ENCODE measurements at regions not wholly inside any gene's neighbourhood (a gene's known extent, or its start where the extent isn't known, plus 50 kb on each side); places are given as distances from the start of the nearest gene placed in this dataset.

DNA sequence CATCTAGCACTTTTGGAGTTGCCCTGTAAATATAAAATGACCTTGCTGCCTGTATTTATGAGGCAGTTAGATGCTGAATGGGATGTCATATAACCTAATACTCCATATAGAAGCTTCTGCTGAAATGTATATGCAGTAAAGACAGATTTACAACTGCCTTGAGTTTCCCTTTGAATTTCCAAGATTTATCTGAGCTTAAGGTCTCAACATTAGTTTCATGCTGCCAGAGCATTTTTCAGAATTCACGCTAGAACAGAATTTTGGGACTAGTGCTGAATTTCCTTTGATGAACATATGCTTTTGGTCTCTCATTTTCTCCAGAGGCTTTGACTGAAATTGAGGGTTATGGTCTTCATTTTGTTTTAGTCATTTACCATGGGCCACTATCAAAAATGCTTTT, 254.7 kb upstream of the FANCL start:
- no peak overlapping the region for H3K4me3 ChIP-seq (ENCODE audit: control insufficient read depth, low read depth, low read length)

GRCh38 chr2:58494071-58494501, 253.0 kb upstream of the FANCL start:
- H3K4me3 ChIP-seq (ENCODE audit: control insufficient read depth, low read depth, low read length): no peak overlapping the region
- TF ChIP-seq CTCF (conservative IDR thresholded peaks at IDR 0.05; ENCODE audit: control insufficient read depth, insufficient read depth, low read depth, low read length): no peak
- no peak for DNase-seq (ENCODE audit: low read depth)

More for the DNA sequence above, 254.7 kb upstream of the FANCL start:
- no peak for DNase-seq (ENCODE audit: low read depth)
- TF ChIP-seq CTCF (conservative IDR thresholded peaks at IDR 0.05; ENCODE audit: control insufficient read depth, insufficient read depth, low read depth, low read length): no peak

DNA sequence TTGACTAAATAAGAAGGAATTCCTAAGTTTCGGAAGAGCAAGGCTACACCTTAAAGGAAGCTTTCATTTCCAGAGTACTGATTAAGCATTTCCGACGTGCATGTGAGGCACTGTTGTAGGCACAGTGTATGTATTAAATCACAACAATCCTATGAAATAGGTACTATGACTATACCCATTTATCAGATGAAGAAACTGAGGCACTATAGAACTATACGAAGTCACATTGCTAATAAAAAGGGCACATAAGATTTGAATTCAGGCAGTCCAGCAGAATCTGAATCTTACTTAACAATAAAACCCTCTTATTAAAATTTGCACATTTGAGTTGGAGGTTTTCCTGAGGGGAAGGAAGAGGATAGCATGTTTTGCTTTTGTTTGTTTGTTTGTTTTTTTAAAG, 243.5 kb upstream of the FANCL start:
- TF ChIP-seq CTCF (conservative IDR thresholded peaks at IDR 0.05; ENCODE audit: control insufficient read depth, insufficient read depth, low read depth, low read length): no peak
- DNase-seq (ENCODE audit: low read depth): no peak
- H3K4me3 ChIP-seq (ENCODE audit: control insufficient read depth, low read depth, low read length): no peak overlapping the region

DNA sequence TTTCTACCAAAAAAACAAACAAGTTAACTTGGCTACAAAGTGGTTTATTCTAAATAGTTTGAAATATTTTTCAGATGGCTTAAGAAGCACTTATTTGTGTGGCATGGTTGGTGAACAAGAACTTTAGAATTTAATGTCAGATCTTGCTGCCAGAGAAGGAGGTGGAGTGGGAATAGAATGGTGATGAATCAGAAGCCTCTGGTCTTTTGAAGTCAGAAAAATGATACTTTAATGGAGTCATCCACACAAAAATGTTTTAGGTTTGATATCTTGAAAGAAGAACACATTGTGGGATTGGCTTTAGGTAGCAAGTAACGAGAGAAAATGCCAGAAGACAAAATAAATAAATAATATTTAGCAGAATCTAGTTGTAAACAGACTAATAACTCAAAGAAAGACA, 243.1 kb upstream of the FANCL start:
- peak; percentile 22 for DNase-seq (ENCODE audit: low read depth)
- H3K4me3 ChIP-seq (ENCODE audit: control insufficient read depth, low read depth, low read length): no peak overlapping the region
- TF ChIP-seq CTCF (conservative IDR thresholded peaks at IDR 0.05; ENCODE audit: control insufficient read depth, insufficient read depth, low read depth, low read length): no peak

DNA sequence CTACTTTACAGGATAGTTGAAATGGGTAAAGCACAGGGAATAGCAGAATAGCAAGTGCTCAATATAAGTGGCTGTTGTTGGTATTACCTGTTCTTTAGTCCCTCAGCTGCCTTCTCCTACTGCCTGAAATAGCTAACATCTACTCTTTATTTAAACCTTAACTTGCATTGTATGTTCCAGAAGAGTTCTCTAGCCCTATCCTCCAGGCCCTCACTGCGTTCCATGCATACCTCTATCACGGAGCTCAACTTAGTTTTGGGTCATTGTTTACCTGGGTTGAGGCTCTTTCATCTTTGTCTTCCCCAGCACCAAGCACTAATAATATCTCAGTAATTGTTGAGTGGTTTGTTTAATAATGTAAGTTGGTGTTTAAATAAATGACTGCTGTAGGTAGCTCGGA, 242.2 kb upstream of the FANCL start:
- H3K4me3 ChIP-seq (ENCODE audit: control insufficient read depth, low read depth, low read length): no peak overlapping the region
- no peak for TF ChIP-seq CTCF (conservative IDR thresholded peaks at IDR 0.05; ENCODE audit: control insufficient read depth, insufficient read depth, low read depth, low read length)
- DNase-seq (ENCODE audit: low read depth): no peak

DNA sequence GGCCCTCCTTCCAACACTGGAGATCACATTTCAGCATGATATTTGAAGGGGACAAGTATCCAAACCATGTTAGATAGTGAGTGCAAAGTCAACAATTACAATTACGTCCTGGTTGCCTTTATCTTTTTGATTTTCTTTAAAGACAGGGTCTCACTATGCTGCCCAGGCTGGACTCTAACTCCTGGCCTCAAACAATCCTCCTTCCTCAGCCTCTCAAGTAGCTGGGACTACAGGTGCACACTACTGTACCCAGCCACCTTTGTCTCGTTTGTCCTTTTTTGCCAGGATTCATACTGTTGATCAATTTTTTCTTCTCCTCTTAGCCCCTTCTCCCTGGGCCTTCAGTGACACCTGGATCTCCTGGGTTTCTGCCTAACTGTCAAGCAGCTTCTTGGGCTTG, 240.5 kb upstream of the FANCL start:
- TF ChIP-seq CTCF (conservative IDR thresholded peaks at IDR 0.05; ENCODE audit: control insufficient read depth, insufficient read depth, low read depth, low read length): no peak
- no peak for DNase-seq (ENCODE audit: low read depth)
- no peak overlapping the region for H3K4me3 ChIP-seq (ENCODE audit: control insufficient read depth, low read depth, low read length)

DNA sequence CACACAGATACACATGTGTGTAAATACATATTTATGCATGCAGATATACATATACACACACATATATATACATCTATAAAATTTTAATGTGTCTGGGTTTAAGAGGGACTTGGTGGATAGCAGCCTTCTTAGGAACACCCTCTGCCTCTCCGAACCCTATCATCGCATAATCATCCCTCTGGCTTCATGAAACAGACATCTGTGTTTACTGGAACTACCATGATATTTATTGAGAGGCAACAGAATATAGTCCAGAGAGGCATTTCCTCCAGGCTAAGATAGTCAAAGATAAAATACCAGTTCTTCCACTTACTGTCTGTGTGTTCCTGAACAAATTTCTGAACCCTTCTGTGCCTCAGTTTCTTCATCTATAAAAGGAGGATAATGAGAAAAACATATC, 239.0 kb upstream of the FANCL start:
- no peak for TF ChIP-seq CTCF (conservative IDR thresholded peaks at IDR 0.05; ENCODE audit: control insufficient read depth, insufficient read depth, low read depth, low read length)
- no peak overlapping the region for H3K4me3 ChIP-seq (ENCODE audit: control insufficient read depth, low read depth, low read length)
- no peak for DNase-seq (ENCODE audit: low read depth)
